ENCODE measurements at regions not wholly inside any gene's neighbourhood (a gene's known extent, or its start where the extent isn't known, plus 50 kb on each side); places are given as distances from the start of the nearest gene placed in this dataset.

DNA sequence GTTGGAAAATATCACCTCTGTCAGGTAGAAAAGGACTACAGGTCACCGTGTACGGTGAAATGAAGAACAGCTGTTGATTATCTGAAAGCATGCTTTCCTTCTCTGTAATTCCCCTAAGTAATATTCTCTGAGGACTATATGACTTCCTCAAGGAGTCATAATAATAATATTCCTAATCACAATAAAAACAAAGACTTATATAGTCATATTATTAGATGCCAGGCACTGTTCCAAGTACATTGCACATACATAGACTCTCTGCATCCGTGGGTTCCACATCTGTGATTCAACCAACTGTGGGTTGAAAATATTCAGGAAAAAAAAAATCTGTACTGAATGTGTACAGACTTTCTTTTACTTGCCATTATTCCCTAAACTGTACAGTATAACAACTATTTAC is 512.4 kb upstream of the ID2 start:
- Mint-ChIP-seq H3K27me3 (peaks cover 23% of the 10 kb centered on the region), H3K4me1 (no peaks in the 10 kb centered on the region), H3K27ac (no peak overlapping the region), H3K9me3 (peaks cover 2% of the 10 kb centered on the region), H3K36me3 (no peaks in the 10 kb centered on the region), H3K4me3 (no peak overlapping the region)
- no peak for ATAC-seq

DNA sequence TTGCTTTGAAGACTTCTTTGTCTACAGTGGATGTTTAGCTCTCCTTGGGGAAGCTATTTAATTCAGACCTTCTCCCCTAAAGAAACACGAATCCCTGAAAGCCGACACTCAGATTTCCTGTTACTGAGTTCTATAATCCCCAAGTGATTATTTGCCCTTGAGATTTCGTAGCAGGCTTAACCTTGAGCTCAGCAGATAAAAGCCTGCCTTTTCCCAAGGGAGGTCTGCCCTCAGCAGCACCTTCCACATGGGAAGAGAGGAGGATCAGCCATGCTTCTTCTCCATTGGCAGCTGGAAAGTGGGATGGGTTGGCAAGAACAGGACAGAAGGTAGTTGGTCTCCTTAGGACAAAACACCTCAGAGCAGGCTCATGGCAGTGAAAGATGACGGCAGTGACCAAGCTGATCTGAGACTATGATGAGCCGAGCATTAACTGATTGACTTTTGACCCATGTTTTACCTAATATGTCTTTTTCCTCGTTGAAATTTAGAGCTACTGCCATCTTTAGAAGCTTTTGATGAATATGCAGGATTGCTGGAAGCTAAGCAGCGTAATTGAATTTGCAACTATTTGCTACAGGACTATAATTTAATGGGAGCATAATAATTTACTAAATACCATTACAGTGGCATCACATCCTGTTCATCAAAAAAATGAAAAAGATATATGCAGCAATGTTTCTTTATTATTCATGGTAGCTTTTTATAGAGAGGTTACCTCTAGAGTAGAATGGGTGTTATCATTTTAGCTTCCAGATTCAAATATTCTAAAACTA is 511.1 kb upstream of the ID2 start:
- peaks cover 36% of the 10 kb centered on the region for H3K27me3 Mint-ChIP-seq
- H3K4me3 Mint-ChIP-seq, result no peak overlapping the region
- H3K36me3 Mint-ChIP-seq, result no peaks in the 10 kb centered on the region
- ATAC-seq, result no peak
- peaks cover 8% of the 10 kb centered on the region for H3K9me3 Mint-ChIP-seq
- H3K27ac Mint-ChIP-seq, result no peak overlapping the region
- H3K4me1 Mint-ChIP-seq, result no peaks in the 10 kb centered on the region

DNA sequence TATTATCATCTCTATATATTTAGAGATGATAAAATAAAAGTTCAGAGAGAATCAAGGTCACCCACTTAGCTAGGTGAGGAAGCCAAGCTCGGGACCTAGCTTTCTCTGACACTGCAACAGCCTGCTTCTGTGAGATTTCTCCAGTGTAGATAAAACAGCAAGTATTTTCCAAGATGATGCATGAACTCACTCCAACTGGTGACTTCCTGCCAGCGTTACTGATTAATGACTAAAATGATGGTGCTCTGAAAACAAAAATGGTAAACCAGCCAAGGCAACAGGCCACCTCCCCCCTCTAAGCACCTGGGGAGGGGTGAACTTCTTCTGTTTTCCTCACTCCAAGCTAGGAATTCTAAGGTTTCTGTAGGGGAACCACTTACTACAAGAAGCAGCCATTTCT is 510.2 kb upstream of the ID2 start:
- H3K9me3 Mint-ChIP-seq, result peaks cover 8% of the 10 kb centered on the region
- no peaks in the 10 kb centered on the region for H3K36me3 Mint-ChIP-seq
- H3K27me3 Mint-ChIP-seq, result peaks cover 41% of the 10 kb centered on the region
- H3K27ac Mint-ChIP-seq, result no peak overlapping the region
- ATAC-seq, result no peak
- H3K4me3 Mint-ChIP-seq, result no peak overlapping the region
- no peaks in the 10 kb centered on the region for H3K4me1 Mint-ChIP-seq

DNA sequence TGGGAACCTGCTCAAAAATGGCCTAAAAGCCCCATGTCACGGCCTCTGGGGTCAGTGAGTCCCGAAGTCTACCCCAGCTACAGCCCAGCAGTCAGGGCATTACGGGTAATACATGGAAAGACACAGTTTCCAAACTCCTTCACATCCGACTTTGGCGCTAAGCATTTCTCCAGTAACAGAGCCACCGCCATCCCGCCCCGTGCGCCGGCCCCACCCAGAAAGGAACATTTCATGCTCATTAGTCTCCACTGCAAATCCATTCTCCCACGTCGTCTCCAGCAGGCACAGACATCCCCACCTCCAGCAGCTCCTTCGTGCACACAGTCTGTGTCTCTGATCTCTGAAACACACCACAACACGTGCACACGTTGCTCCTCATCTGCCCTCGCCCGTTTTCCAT is 509.2 kb upstream of the ID2 start:
- Mint-ChIP-seq H3K4me3 (no peak overlapping the region), H3K4me1 (no peaks in the 10 kb centered on the region)

DNA sequence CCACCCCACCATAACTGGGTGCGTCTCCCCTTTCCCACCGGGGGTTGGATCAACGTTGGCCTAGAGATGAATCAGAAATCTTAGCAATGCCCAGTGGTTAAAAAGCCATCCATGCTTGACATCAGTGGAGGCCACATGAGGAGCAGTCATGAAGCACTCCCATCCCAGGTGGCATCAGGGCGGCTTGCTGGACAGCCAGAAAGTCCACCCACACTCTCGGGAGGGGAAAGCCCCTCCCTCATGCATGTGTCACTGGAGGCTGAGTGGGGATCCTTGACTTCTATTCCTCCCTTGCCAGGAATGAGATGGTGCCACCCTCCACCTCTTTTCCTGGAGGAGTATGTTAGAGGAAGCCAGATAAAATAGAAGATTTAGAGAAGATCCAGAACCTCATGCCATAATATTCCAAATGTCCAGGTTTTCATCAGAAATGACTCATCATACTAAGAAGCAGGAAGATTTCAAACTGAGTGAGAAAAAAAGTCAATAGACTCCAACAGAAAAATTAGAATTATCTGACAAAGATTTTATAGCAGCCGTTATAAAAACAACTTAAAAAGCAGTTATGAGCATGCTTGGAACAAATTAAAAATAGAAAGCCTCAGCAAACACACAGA is 507.1 kb upstream of the ID2 start:
- H3K4me1 Mint-ChIP-seq, result no peaks in the 10 kb centered on the region
- H3K27me3 Mint-ChIP-seq, result peaks cover 71% of the 10 kb centered on the region
- ATAC-seq, result no peak
- H3K36me3 Mint-ChIP-seq, result no peaks in the 10 kb centered on the region
- no peak overlapping the region for H3K4me3 Mint-ChIP-seq
- H3K27ac Mint-ChIP-seq, result no peak overlapping the region
- H3K9me3 Mint-ChIP-seq, result peaks cover 10% of the 10 kb centered on the region

More for the DNA sequence above, 509.2 kb upstream of the ID2 start:
- Mint-ChIP-seq H3K27ac (no peak overlapping the region), H3K36me3 (no peaks in the 10 kb centered on the region), H3K9me3 (peaks cover 8% of the 10 kb centered on the region), H3K27me3 (peaks cover 50% of the 10 kb centered on the region)
- no peak for ATAC-seq

DNA sequence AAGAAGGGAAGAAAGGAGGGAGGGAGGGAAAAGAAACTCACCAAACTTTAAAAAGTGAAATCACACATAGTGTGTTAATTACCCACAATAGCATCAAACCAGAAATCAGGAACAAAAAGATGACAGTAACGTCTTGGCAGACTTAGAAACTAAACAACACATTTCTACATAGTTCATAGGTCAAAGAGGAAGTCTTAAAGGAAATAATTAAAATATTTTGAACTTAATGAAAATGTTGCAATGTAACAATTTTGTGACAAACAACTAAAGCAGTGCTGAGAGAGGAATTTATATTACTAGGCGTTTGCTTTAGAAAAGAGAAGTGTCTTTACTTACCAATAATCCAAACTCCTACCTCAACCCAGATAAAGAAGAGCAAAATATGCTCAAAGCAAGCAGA is 505.0 kb upstream of the ID2 start:
- H3K9me3 Mint-ChIP-seq, result peaks cover 14% of the 10 kb centered on the region
- H3K36me3 Mint-ChIP-seq, result no peaks in the 10 kb centered on the region
- no peaks in the 10 kb centered on the region for H3K4me1 Mint-ChIP-seq
- H3K27ac Mint-ChIP-seq, result no peak overlapping the region
- no peak overlapping the region for H3K4me3 Mint-ChIP-seq
- H3K27me3 Mint-ChIP-seq, result peaks cover 74% of the 10 kb centered on the region
- ATAC-seq, result no peak

DNA sequence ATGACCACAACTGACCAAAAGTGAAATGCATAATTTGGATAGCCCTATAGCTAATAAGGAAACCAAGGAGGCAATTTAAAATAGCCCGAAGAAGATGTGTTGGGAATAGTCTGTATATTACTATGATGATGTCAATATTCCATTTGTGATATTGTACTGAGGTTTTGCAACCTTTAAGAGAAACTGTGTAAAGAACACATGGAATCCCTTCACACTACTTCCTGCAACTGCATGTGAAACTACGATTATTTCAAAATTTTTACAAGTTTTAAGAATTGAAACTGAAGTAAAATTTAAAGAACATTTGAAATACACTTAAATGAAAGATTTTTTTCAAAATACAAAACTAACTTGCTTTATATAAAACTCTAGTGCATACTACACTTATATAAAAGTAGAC is 504.3 kb upstream of the ID2 start:
- ATAC-seq, result no peak

DNA sequence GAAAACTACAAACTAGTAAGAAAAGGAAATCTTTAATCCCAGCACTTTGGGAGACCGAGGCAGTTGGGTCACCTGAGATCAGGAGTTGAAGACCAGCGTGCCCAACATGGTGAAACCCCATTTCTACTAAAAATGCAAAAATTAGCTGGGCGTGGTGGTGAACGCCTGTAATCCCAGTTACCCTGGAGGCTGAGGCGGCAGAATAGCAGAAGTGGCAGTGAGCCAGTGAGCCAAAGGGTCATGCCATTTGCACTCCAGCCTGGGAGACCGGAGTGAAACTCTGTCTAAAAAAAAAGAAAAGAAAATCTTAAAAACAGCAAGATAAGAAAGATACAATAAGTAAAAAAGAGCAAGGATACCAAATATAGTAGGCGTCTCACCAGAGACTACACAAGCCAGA is 502.9 kb upstream of the ID2 start:
- no peak overlapping the region for H3K4me3 Mint-ChIP-seq
- H3K27ac Mint-ChIP-seq, result no peak overlapping the region
- H3K9me3 Mint-ChIP-seq, result peaks cover 12% of the 10 kb centered on the region
- peaks cover 57% of the 10 kb centered on the region for H3K27me3 Mint-ChIP-seq
- H3K4me1 Mint-ChIP-seq, result no peaks in the 10 kb centered on the region
- no peaks in the 10 kb centered on the region for H3K36me3 Mint-ChIP-seq
- ATAC-seq, result no peak

More for the DNA sequence above, 504.3 kb upstream of the ID2 start:
- Mint-ChIP-seq H3K4me3 (no peak overlapping the region), H3K4me1 (no peaks in the 10 kb centered on the region), H3K36me3 (no peaks in the 10 kb centered on the region), H3K9me3 (peaks cover 14% of the 10 kb centered on the region), H3K27ac (no peak overlapping the region), H3K27me3 (peaks cover 69% of the 10 kb centered on the region)

DNA sequence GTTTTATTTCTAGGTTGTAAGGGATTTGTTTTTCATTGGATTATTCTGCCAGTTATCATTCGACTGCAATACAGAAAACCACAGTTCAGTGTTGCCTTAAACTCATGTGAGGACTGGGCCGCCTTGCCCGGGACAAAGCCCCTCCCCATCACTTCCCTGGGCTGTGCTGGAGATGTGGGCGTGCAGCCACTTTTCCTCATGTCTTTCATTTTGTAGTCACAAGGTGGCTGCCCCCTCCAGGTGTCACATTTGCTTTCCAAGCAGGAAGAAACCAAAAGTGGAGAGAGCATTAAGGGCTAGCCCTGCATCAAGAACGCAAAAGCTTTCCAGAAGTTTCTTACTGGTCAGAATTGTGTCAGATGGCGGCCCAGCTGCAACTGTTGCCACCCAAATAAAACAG is 492.5 kb upstream of the ID2 start:
- Mint-ChIP-seq H3K4me1 (no peaks in the 10 kb centered on the region), H3K36me3 (no peaks in the 10 kb centered on the region), H3K27me3 (peaks cover 39% of the 10 kb centered on the region), H3K4me3 (no peak overlapping the region), H3K27ac (no peak overlapping the region), H3K9me3 (peaks cover 7% of the 10 kb centered on the region)
- no peak for ATAC-seq

DNA sequence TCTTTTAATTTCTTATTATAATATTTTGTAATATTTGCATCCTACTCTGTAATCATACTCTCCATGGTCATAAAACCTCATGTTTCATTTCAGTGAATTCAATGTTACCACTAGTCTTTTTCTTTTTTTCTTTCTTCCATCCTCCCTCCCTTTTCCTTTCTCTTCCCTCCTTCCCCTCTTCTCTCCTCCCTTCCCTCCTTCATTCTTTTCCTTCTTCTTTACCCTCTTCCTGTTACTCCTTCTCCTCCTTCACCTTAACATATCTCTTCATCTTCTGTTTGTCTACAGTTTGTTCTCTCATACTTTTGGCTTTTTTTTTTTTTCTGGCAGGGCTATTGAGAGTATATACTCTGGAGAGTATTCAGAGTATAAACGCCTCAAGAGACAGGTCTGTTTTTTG is 491.6 kb upstream of the ID2 start:
- Mint-ChIP-seq H3K4me3 (no peak overlapping the region), H3K36me3 (no peaks in the 10 kb centered on the region), H3K27ac (no peak overlapping the region), H3K9me3 (peaks cover 7% of the 10 kb centered on the region), H3K4me1 (no peaks in the 10 kb centered on the region), H3K27me3 (peaks cover 44% of the 10 kb centered on the region)
- ATAC-seq, result no peak

DNA sequence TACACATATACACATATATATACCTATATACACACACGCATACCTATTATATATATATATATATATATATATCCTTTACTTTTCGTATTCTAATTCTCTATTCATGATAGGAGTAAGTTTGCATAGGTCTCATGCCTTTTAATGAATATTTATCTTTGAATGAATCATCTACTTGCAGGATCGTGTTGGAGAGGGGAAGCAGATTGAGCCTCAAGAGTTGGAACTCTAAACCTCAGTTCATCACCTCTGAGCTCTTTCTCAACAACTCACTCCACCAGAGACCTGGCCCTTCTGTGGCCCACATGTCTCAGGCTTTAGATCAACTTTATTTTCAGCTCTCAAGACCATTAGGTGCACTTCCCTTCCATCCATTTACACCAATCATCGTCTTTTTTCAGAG is 490.4 kb upstream of the ID2 start:
- Mint-ChIP-seq H3K4me1 (no peaks in the 10 kb centered on the region), H3K9me3 (peaks cover 2% of the 10 kb centered on the region), H3K4me3 (no peak overlapping the region), H3K27ac (no peak overlapping the region), H3K27me3 (peaks cover 44% of the 10 kb centered on the region), H3K36me3 (no peaks in the 10 kb centered on the region)
- no peak for ATAC-seq

DNA sequence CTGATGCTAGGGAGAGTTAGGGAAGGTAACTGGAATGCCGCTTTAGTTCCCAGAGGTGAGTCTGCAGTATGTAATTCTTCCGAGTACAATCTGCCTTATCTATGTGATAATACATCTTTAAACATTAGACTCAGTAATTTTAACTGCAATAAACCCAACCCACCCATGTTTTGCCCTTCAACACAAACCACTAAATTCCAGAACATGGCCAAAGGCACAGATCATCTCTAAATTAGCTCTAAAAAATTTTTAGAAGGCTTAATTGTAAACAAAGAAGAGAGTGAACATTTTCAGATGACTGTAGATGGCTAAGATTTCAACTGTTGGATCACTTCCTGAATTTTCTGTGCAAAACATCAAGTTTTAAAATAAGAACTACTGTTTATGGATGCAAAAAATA is 488.7 kb upstream of the ID2 start:
- no peak for ATAC-seq

DNA sequence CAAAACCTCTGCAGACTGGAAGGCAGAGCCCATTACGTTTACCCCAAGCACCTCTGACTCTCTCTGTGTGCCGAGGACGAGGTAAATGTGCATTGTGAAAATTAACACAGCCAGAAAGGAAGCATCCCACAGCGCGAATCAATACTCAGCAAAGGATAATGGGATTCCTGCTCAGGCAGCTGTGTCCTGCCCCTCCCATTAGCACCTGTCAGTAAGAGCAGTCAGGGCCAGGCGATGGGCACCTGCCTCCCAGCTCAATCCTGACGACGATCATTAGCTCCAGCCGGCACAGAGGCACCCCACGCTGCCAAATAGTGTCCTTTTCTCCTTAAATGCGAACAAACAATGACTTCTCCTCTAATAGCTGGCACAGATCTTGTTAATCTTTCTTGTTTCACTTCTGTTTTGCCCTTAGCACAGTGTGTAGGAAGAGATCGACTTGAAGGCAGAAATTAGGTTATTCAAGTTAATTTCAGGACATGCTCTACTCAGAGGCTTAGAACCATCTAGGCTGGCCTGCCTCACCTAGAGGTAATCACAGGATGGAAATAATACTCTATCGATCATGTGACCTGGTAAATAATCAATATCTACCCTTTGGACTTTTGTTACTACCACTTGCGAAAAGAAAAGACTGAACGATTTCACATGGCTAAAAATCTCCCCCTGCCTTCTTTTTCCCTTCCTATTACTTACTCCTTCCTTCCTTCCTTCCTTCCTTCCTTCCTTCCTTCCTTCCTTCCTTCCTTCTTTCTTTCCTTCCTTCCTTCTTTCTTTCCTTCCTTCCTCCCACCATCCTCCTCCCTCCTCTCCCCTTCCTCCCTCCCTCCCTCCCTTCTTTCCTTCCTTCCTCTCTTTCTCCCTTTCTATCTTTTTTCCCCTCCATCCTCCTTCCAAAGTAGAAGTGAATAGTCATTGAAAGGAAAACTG is 487.9 kb upstream of the ID2 start:
- no peak overlapping the region for H3K27ac Mint-ChIP-seq
- no peak overlapping the region for H3K4me3 Mint-ChIP-seq
- H3K27me3 Mint-ChIP-seq, result peaks cover 44% of the 10 kb centered on the region
- H3K36me3 Mint-ChIP-seq, result no peaks in the 10 kb centered on the region
- no peaks in the 10 kb centered on the region for H3K4me1 Mint-ChIP-seq
- H3K9me3 Mint-ChIP-seq, result peaks cover 2% of the 10 kb centered on the region
- no peak for ATAC-seq

More for the DNA sequence above, 488.7 kb upstream of the ID2 start:
- Mint-ChIP-seq H3K27ac (no peak overlapping the region), H3K27me3 (peaks cover 44% of the 10 kb centered on the region), H3K4me1 (no peaks in the 10 kb centered on the region), H3K4me3 (no peak overlapping the region), H3K9me3 (peaks cover 2% of the 10 kb centered on the region), H3K36me3 (no peaks in the 10 kb centered on the region)

DNA sequence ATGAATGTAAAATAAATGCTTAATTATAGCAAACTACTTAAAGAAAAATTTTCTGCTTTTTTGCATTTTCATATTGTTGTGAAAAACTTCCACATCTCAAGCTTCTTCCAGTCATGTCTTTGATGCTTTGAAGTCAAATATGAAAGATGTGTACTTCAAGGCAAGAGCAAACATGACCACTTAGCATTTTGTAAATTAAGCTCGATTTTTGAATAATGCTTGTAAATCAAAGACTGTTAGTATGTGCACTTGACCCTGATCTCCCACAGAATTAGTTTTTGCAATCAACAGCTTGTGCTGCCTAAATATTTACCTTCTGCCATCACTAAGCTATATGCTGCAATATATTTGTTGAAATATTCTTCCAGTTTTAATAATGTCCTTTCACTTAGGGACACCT is 486.1 kb upstream of the ID2 start:
- peaks cover 8% of the 10 kb centered on the region for H3K9me3 Mint-ChIP-seq
- ATAC-seq, result no peak

DNA sequence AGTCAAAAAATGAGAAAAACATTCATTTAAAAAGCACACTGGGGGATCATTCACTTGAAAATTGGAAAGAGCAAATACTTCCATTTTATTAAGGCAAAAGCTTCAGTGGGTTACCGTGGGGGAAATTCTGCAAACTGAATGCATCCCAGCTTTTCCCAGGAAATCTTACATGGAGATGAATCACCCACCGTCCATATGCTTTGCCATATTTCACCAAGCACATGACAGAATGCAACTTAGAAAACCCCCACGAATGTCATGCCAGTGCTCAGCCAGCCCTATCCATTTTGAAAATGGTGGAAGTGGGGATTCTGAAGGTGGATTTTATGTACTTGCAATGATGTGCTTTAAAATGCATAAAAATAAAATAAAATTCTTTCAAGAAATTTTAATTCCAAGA is 485.5 kb upstream of the ID2 start:
- Mint-ChIP-seq H3K4me3 (no peak overlapping the region), H3K36me3 (peaks cover 7% of the 10 kb centered on the region), H3K27me3 (peaks cover 53% of the 10 kb centered on the region), H3K4me1 (no peaks in the 10 kb centered on the region), H3K9me3 (peaks cover 8% of the 10 kb centered on the region), H3K27ac (no peak overlapping the region)
- ATAC-seq, result no peak

More for the DNA sequence above, 486.1 kb upstream of the ID2 start:
- Mint-ChIP-seq H3K4me1 (no peaks in the 10 kb centered on the region), H3K27me3 (peaks cover 49% of the 10 kb centered on the region), H3K4me3 (no peak overlapping the region), H3K36me3 (peaks cover 7% of the 10 kb centered on the region), H3K27ac (no peak overlapping the region)
